GM19043 (cell line): ENCODE measurements at regions not wholly inside any gene's neighbourhood (a gene's known extent, or its start where the extent isn't known, plus 50 kb on each side); places are given as distances from the start of the nearest gene placed in this dataset.

Source experiments
- ATAC-seq: cut with Tn5 transposase; IDR thresholded peaks from one replicate; pipeline ENCODE4 v1.9.1; 2021; ENCODE audit warnings: low read depth; ENCODE audit not compliant: unreplicated experiment

GRCh38 chr4:186927624-186928023 is 204.0 kb upstream of the FAT1 start:
- no peak for ATAC-seq

- ATAC-seq: no peak
Measured at GRCh38 chr4:186930024-186930423, 206.4 kb upstream of the FAT1 start.

- no peak for ATAC-seq
Measured at GRCh38 chr4:186931519-186931918, 207.9 kb upstream of the FAT1 start.

DNA sequence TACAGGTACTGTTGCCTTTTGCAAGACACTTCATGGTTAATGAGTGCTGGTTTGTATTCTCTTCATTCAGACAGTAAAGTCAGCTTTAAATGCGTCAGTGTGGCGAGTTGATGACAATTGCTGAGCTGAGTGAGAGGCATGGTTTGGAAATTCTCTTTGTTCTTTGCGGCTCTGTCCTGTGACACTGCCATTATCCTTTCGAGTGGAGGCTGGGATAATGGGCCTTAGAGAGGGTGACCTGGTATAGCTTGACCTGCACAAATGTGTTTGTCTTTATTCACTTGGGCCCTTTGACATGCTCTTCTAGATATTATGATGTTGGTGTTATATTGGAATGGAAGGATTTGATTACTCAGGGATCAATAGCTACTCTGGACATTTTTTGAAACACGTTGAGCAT is 208.5 kb upstream of the FAT1 start:
- no peak for ATAC-seq

DNA sequence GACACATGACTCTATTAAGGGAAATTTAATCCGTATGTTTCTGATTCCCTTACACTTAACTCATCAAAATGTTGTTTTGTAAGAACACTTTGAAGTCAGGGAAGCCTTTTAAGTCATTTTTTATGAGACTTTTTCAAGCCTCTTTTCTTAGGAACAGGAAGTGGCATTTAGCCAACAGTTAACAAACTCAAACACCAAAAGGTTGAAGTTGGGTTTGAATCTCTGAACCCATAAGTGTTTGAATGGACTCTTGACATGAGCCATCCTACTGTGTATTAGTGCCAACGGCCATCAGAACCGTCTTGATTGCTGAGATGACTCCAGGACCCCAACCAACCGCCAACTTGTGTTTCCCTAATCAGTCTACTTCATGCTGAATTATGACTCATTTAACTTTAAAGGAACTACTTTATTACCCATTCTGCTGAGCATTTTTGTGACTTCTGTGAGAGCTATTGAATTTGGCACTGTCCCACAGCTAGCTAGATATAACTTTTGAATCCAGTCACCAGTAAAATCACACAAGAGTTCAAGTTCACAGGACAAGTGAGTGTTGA is 209.1 kb upstream of the FAT1 start:
- ATAC-seq: no peak

DNA sequence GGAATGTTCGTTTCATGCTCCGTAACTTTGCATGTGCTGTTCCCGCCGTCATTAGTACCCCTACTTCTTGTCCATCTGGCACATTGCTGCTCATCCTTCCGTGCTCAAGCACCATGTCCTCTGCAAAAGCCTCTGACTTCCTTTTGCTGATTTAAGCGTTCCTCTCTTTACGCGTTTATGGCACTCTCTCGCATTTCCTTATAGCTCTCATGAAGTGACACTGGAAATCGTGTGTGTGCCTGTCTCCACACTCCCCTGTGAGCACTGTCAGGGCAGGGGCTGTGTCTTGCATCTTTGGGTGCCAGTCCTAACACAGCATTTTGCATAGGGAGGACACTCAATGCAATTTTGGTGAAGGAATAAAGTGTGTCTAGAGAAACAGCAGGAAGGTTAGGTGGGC is 210.6 kb upstream of the FAT1 start:
- ATAC-seq: no peak

DNA sequence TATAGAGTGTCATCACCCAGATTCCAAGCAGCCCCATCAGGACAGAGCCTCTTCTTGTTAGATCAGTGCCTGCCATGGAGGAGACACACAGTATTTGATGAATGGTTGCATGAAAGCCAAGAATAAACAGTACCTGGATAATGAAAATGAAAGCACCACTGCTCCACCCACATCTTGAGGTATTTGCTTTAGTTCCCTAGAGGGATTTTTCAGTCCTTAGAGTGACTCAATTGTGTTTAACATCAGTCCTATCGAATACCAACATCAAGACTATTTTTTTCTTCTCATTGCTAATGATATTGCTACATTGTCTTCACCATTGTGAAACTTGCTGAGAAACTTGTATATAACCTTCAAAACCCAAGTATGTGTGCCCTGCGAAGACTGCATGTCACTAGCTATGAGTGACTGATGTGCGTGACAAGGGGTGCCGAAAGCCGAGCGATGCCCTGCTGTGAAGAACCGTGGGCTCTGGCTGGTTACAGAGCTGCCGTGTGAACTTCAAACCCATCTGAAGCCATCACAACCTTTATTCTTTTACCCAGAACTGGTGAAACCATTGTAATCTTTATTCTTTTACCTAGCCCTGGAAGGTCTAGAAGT is 211.3 kb upstream of the FAT1 start:
- ATAC-seq: no peak

DNA sequence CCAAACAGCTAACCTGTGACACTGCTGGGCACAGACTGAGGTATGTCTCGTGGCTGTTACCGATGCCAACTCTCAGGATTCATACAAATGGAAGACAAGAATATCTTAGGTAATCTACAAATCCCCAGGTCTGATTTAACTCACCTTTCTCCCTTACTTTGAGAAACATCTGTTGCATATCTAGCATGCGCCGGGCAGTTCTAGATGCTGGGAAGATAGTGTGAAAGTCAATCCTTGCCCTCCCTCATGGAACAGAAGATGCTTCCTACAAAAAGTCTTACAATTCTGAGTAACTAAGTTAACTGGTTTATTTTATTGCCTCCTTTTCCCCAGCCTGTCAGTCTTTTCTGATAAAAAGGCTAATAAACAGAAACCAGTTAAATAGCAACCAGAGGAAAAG is 212.2 kb upstream of the FAT1 start:
- no peak for ATAC-seq

- no peak for ATAC-seq
Measured at GRCh38 chr4:186936496-186937375, 213.1 kb upstream of the FAT1 start.

DNA sequence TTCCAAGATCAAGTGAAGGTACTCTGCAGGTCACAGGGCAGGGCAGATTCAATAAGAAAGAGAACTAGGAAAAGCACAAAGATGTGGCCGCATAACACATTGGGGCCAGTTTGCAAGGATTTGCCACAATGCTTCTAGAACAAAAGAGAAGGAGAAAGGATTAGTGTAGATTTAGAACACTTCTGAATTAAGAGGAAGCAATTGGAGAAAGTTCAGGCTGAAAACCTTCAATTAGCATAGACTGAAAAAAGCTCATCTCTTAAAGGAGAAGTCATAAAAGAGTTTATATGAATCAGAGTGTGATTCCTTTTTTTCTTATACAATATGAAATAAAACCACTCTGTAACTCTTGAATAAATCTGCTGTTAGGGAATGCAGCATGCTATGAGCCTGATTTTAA is 215.6 kb upstream of the FAT1 start:
- ATAC-seq: no peak

DNA sequence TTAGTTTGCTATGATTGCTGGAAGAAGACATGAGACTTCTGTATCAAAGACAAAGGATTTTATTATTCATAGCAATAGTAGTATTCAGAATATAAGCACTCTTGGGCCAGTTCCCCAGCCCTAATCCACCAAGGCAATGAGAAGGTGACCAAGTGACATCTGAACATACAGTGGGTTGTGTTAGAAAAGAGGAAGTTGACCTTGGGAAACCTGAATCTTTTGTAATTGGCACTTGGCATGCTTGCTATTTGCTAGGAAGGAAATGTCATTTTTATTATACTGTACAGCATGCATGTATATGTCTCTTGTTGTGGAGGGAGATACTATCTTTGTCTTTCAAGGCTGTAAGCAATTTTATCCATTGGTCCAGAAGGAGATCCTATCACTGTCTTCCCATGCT is 216.1 kb upstream of the FAT1 start:
- ATAC-seq: no peak

- ATAC-seq: no peak
Measured at GRCh38 chr4:186940476-186940875, 216.8 kb upstream of the FAT1 start.

DNA sequence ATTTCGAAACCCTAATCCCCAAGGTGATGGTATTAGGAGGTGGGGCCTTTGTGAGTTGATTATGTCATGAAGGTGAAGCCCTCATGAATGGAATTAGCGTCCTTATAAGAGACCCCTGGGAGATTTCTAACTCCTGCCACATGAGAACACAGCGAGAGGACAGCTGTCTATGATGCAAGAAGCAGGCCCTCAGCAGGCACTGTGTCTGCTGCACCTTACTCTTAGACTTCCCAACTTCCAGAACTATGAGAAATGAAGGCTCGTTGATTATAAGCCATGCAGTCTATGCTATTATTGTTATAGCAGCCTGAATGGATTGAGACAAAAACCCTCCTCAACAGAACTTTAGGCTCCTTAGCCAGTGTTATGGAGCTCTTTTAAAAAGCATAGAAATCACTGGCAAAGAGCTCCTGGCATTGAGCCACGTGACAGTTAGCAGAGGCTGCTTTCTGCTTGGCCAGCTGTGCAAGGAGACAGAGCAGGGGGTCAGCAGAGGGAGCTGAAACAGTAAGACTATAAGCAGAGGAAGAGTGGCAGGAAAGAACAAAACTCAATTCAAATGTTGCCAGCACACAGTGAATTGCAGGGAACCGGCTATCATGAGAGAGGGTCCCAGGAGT is 219.2 kb upstream of the FAT1 start:
- no peak for ATAC-seq

- ATAC-seq: no peak
Measured at GRCh38 chr4:186943411-186943810, 219.8 kb upstream of the FAT1 start.

DNA sequence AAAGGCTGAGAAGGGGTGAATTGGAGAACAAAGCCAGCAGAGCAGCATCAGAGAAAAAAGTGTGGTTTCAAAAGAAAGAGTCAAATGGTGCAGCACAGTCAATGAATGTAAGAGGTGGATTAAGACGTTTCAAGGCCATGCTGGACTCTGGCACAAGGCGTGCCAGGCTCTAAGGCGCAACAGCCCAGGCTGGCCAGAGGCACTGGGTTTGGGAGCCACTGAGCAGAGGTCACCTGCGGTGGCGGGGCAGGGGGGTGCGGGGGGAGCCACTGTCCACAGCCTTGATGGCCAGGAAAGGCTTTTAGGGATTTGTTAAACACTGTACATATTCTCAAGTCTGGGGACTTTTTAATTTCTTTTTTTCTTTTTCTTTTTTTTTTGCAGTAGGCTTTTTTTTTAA is 222.5 kb upstream of the FAT1 start:
- no peak for ATAC-seq

GRCh38 chr4:186946682-186947294 is 223.1 kb upstream of the FAT1 start:
- no peak for ATAC-seq

DNA sequence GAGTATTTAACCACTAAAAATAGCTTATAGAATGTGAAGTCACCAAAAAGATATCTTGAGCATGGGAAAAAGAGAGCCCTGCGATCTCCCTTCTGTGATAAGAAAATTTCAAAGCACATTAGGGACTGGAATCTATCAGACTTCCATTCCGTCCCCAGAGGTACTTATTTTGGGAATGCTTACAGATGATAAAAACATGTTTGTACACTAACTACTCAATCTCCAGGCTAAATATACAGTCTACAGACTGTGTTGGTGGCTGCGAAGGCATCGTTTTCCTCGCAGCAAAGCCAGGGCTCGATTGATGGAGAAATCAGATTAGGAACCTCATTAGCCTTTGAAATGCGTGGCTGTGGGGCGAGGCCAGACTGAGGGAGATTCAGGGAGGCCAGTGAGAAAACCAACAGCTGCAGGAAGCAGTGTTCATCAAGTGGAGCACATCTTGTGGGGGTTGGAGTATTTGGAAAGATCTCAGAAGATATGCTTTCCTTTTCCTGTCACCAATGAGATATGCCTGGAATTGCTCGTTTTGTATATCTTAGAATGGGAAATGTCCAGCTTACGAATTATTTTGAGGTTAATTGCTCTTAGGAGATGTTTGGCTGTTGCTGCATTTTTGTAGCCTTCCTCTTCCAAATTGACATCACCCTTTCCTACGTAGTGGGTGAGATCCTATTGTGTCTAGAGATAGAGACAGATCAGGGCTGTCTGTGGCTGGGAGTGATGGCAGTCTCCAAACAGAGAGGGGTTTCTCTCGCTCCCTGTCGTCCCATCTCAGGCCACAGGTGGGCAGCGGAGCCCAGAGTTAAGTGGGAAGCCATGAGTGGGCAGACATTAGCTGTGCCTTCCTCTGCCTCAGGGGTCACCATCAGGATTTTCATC is 224.9 kb upstream of the FAT1 start:
- ATAC-seq: no peak

DNA sequence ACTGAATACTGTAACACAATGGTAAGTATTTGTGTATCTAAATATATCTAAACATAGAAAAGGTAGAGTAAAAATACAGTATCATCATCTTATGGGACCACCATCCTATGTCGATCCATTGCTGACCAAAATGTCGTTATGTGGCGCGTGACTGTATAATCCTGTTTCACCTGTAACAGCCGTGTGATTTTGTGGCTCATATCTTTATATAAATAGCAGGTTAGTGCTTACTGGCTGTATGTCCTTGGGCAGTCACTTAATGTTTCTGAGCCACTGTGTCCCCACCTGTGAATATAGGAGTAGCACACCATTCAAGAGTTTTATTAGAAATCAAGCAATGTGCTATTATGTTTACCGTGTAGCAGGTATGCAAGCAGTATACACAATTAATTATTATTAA is 226.2 kb upstream of the FAT1 start:
- ATAC-seq: no peak

- ATAC-seq: no peak
Measured at GRCh38 chr4:186952709-186953108, 229.1 kb upstream of the FAT1 start.

DNA sequence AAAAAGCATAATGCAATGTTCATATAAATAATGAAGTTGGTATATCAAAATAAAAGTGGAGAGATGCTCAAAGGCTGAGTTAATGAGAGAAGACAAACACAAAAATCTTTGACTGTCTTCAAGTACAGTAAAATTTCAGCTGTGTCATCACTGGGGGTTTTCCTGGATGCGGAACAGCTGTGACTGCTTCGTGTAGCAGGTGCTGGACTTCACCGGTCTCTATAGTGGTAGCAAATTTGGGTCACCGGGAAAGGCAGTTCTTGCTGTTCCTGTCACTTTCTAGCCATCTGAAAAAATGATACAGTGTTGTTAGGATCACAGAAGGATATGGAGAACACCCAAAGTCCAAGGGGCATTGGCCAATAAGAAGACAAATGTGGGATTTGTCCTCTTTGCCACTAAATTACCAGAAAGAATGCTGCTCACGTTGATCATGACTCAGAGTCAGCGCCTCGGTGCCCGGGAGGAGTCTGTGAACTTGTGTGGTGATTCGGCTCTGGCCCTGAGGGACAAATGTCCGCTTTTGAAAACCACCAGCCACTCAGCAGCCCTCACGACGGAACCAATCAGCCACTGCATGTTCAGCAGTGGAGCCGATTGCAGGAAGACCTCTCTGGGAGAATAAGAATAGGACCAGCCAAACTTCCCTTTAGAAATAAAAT is 230.1 kb upstream of the FAT1 start:
- ATAC-seq: no peak
